ENCODE measurements at regions not wholly inside any gene's neighbourhood (a gene's known extent, or its start where the extent isn't known, plus 50 kb on each side); places are given as distances from the start of the nearest gene placed in this dataset.

DNA sequence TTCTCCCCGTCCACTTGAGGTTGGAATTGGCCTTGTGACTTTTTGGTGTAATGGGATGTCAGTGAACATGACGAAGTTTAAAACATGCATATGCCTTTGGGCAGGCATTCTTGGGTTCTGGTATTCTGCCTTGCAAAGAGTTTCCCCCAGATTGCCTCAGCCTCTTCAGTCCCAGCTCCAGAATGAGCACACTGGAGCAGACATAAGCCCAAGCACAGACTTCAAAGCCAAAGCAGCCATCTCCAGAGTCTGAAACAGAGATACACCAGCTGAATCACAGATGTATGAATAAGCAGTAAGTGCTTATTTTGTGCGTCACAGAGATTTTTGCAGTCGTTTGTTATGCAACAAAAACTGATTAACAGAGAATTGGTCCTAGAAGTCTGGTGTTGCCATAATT lies 546.0 kb downstream of the FRK start:
- Histone ChIP-seq H3K27me3 (ENCODE audit: control insufficient read depth in 1 of 2, insufficient read depth in 2 of 2, low read length in 2 of 2) (no peaks in the 10 kb centered on the region), H3K27ac (ENCODE audit: extremely low read length, insufficient read depth, low read length) (no peak overlapping the region), H3K4me1 (ENCODE audit: insufficient read depth, low read length) (no peaks in the 10 kb centered on the region), H3K4me3 (replicated peaks in 1 of 3; ENCODE audit: insufficient read depth in 1 of 3, low read depth in 2 of 3, low read length in 3 of 3) (no peak overlapping the region), H3K9me3 (ENCODE audit: low read length) (no peaks in the 10 kb centered on the region), H2AFZ (ENCODE audit: low read length) (no peak overlapping the region), H3K4me2 (ENCODE audit: low read depth, low read length) (no peak overlapping the region), H3K79me2 (ENCODE audit: insufficient read depth, low read length) (no peaks in the 10 kb centered on the region), H3K9ac (ENCODE audit: insufficient read depth, low read depth, low read length) (no peak overlapping the region), H4K20me1 (ENCODE audit: insufficient read depth, low read length) (no peaks in the 10 kb centered on the region), H3K36me3 (replicated peaks in 1 of 2; ENCODE audit: control insufficient read depth in 1 of 2, insufficient read depth in 2 of 2, low read length in 2 of 2) (no peaks in the 10 kb centered on the region)
- ATAC-seq (no peak), DNase-seq (ENCODE audit: low spot score) (no peak), FAIRE-seq (no peak)
- CTCF ChIA-PET (ENCODE audit: low intra/inter-chr PET ratio, low total read pairs), result no interaction called here
- 18% methylated on average over 4 of the region's 4 CpGs for WGBS (ENCODE audit: low lambda C conversion rate)
- no peak for TF ChIP-seq ZNF552 (CRISPR knock-in tag; IDR thresholded peaks at IDR 0.05; ENCODE audit: borderline replicate concordance)
- no peak for TF ChIP-seq POLR2G (IDR thresholded peaks at IDR 0.05; ENCODE audit: low read depth, low read length)
- TF ChIP-seq ZNF816 (CRISPR knock-in tag; IDR thresholded peaks at IDR 0.05; ENCODE audit: borderline replicate concordance), result no peak
- no peak for TF ChIP-seq HNRNPLL (IDR thresholded peaks at IDR 0.05; ENCODE audit: low read depth, low read length, poor library complexity, severe bottlenecking)
- TF ChIP-seq ZNF879 (CRISPR knock-in tag; IDR thresholded peaks at IDR 0.05), result no peak
- TF ChIP-seq, protein P1, sequence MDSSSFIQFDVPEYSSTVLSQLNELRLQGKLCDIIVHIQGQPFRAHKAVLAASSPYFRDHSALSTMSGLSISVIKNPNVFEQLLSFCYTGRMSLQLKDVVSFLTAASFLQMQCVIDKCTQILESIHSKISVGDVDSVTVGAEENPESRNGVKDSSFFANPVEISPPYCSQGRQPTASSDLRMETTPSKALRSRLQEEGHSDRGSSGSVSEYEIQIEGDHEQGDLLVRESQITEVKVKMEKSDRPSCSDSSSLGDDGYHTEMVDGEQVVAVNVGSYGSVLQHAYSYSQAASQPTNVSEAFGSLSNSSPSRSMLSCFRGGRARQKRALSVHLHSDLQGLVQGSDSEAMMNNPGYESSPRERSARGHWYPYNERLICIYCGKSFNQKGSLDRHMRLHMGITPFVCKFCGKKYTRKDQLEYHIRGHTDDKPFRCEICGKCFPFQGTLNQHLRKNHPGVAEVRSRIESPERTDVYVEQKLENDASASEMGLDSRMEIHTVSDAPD (CRISPR knock-in tag; IDR thresholded peaks at IDR 0.05), result no peak
- TF ChIP-seq, protein P2, sequence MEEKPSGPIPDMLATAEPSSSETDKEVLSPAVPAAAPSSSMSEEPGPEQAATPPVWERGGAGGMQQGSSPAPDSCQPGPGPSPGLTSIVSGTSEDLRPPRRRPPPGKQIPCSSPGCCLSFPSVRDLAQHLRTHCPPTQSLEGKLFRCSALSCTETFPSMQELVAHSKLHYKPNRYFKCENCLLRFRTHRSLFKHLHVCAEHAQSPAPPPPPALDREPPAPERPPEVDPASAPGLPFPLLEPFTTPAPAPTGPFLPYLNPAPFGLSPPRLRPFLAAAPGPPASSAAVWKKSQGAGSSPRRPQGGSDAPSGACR (CRISPR knock-in tag; IDR thresholded peaks at IDR 0.05), result no peak
- no peak for TF ChIP-seq TBL1XR1 (IDR thresholded peaks at IDR 0.05; ENCODE audit: borderline replicate concordance, low read length, partially characterized antibody)
- no peak for TF ChIP-seq ARNTL (CRISPR knock-in tag; IDR thresholded peaks at IDR 0.05)
- TF ChIP-seq, protein P3, sequence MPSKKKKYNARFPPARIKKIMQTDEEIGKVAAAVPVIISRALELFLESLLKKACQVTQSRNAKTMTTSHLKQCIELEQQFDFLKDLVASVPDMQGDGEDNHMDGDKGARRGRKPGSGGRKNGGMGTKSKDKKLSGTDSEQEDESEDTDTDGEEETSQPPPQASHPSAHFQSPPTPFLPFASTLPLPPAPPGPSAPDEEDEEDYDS (CRISPR knock-in tag; IDR thresholded peaks at IDR 0.05), result no peak
- intact Hi-C loops (cut with micrococcal nuclease; ENCODE audit: unreplicated experiment) (no loop called here), in situ Hi-C loops (cut with HindIII; ENCODE audit: extremely low pct_ligation_motif_present, low pct_unique_long_range_greater_than_20kb) (no loop called here)
- BruUV-seq (replicated peaks), result no TSS peak
- POLR2A ChIA-PET, result no interaction called here

Data from HepG2 (cell line).